ENCODE measurements at regions not wholly inside any gene's neighbourhood (a gene's known extent, or its start where the extent isn't known, plus 50 kb on each side); places are given as distances from the start of the nearest gene placed in this dataset.
A peak's percentile ranks its signal among the peaks of the same experiment; 100 is the strongest.

DNA sequence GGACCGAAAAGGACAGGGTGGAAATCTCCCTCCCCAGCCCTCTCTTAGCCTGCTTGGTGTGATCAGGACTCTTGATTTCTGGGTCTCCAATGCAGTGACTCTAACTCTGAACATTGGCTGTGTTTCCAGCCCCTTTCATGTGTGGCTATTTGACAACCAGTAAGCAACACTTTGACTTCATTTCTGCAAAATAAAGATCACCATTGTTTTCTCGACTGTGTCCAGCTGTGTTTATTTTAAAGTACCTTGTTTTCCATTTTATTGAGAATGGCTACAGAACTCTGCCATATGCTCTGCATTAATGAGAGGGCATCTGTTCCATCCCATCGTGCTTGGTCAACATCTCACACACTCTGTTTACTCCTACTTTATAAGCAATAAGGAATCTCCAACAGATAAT, 60.9 kb upstream of the TAGAP start:
- no peak for DNase-seq
- Histone ChIP-seq H3K27me3 (ENCODE audit: insufficient read depth, low read depth) (no peaks in the 10 kb centered on the region), H3K79me2 (ENCODE audit: low read depth) (no peaks in the 10 kb centered on the region), H3K27ac (no peak overlapping the region), H4K20me1 (ENCODE audit: insufficient read depth) (no peaks in the 10 kb centered on the region), H3K4me3 (no peak overlapping the region), H3K4me2 (no peak overlapping the region), H3K4me1 (replicated peaks; ENCODE audit: insufficient read depth) (no peaks in the 10 kb centered on the region), H3F3A (ENCODE audit: insufficient read depth, low read depth) (no peaks in the 10 kb centered on the region), H2AFZ (no peak overlapping the region), H3K36me3 (ENCODE audit: low read depth) (no peaks in the 10 kb centered on the region), H3K9me3 (ENCODE audit: insufficient read depth, low read depth) (no peaks in the 10 kb centered on the region), H3K9me2 (ENCODE audit: insufficient read depth) (no peaks in the 10 kb centered on the region)
- no peak for TF ChIP-seq CTCF (conservative IDR thresholded peaks at IDR 0.05)
- no peak for TF ChIP-seq EZH2 (IDR thresholded peaks at IDR 0.05; ENCODE audit: low read depth)
- BruUV-seq (replicated peaks): no TSS peak
- CTCF ChIA-PET: no interaction called here
- intact Hi-C loops (cut with micrococcal nuclease; ENCODE audit: unreplicated experiment): loop anchor here (2.0 to 10.0 kb wide), 2 partner anchors 97 to 401 kb away; no protein-coding TSS in a partner anchor
- POLR2A ChIA-PET (ENCODE audit: unreplicated experiment): no interaction called here

DNA sequence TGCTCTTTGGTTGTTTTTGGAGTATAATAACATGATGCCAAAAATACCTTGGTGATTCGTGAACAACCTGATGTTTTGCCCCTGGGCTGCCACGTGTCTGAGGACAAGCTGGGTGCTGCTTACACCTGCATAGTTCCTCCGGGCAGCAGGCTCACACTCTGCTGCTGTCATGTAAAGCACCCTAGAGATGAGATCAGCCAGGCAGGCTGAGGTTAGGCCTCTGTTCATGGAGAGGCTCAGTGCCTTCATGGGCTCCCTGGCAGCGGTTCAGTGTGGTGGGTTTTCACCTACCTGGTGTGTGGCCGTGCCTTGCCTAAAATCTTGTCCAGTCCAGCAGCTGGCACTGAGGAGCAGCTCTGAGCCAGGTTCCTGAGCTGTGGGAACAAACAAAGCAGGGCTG, 60.1 kb upstream of the TAGAP start:
- Histone ChIP-seq H2AFZ (no peak overlapping the region), H3K4me3 (no peak overlapping the region), H3K27ac (no peak overlapping the region), H3K9me3 (ENCODE audit: insufficient read depth, low read depth) (no peaks in the 10 kb centered on the region), H4K20me1 (ENCODE audit: insufficient read depth) (no peaks in the 10 kb centered on the region), H3K36me3 (ENCODE audit: low read depth) (no peaks in the 10 kb centered on the region), H3K79me2 (ENCODE audit: low read depth) (no peaks in the 10 kb centered on the region), H3F3A (ENCODE audit: insufficient read depth, low read depth) (no peaks in the 10 kb centered on the region), H3K9me2 (ENCODE audit: insufficient read depth) (no peaks in the 10 kb centered on the region), H3K27me3 (ENCODE audit: insufficient read depth, low read depth) (no peaks in the 10 kb centered on the region), H3K4me1 (replicated peaks; ENCODE audit: insufficient read depth) (no peaks in the 10 kb centered on the region), H3K4me2 (no peak overlapping the region)
- ChIA-PET POLR2A (ENCODE audit: unreplicated experiment) (no interaction called here), CTCF (interaction anchor here (0.7 to 0.8 kb wide), 2 partner anchors 61 to 642 kb away, joined by 4 to 5 read pairs; no protein-coding TSS in a partner anchor)
- no peak for DNase-seq
- intact Hi-C loops (cut with micrococcal nuclease; ENCODE audit: unreplicated experiment): loop anchor here (2.0 to 10.0 kb wide), 2 partner anchors 96 to 400 kb away; no protein-coding TSS in a partner anchor
- no TSS peak for BruUV-seq (replicated peaks)
- TF ChIP-seq CTCF (conservative IDR thresholded peaks at IDR 0.05): no peak
- no peak for TF ChIP-seq EZH2 (IDR thresholded peaks at IDR 0.05; ENCODE audit: low read depth)

DNA sequence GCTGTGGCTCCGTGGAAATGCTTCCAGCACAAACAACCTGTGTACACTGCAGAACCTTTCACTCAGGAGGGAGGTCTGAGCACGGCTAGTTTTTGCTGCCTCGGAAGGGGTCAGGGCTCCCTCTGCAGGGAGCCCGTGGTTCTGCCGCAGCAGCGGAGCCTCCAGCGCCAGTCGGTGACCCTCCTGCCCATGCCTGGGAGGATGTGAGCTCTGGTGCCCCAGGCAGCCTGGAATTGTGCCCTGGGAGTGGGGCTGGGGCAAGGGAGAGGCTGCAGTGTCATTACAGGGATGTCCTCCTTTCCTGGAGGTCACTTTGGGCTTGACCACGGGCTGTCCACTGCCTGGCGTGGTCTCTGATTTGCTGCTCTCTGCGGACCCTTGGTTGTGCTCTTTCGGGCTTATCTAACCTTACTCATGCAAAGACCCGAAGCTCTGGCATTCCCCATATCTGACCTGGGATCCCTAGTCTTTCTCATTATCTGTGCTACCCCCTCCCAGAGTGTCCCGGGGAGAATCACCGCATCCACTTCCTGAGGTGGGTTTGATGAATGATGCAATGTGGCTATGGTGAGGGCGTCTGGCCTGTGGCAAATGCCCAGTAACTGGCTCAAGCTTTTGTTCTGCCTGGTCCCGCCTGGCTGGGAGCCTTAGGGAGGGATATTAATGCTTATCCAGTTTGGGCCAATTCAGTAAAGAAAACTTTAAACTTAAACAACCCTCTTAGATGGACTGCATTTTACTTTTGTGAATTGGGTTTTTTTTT, 59.6 kb upstream of the TAGAP start:
- intact Hi-C loops (cut with micrococcal nuclease; ENCODE audit: unreplicated experiment): loop anchor here (2.0 to 10.0 kb wide), 2 partner anchors 96 to 400 kb away; no protein-coding TSS in a partner anchor
- Histone ChIP-seq H3K79me2 (ENCODE audit: low read depth) (no peaks in the 10 kb centered on the region), H3K9me3 (ENCODE audit: insufficient read depth, low read depth) (no peaks in the 10 kb centered on the region), H3K36me3 (ENCODE audit: low read depth) (no peaks in the 10 kb centered on the region), H3F3A (ENCODE audit: insufficient read depth, low read depth) (no peaks in the 10 kb centered on the region), H3K27me3 (ENCODE audit: insufficient read depth, low read depth) (no peaks in the 10 kb centered on the region), H3K9me2 (ENCODE audit: insufficient read depth) (no peaks in the 10 kb centered on the region), H4K20me1 (ENCODE audit: insufficient read depth) (no peaks in the 10 kb centered on the region), H3K27ac (no peak overlapping the region), H3K4me2 (0 out of 2 replicates have a peak overlapping the region, but pooled peaks have one; percentile 20), H3K4me3 (no peak overlapping the region), H3K4me1 (replicated peaks; ENCODE audit: insufficient read depth) (no peaks in the 10 kb centered on the region), H2AFZ (no peak overlapping the region)
- no TSS peak for BruUV-seq (replicated peaks)
- CTCF ChIA-PET: interaction anchor here (0.6 to 0.8 kb wide), 6 partner anchors 60 to 885 kb away, joined by 4 to 8 read pairs (median 6); no protein-coding TSS in a partner anchor
- TF ChIP-seq CTCF (conservative IDR thresholded peaks at IDR 0.05) (peak; percentile 86), EZH2 (IDR thresholded peaks at IDR 0.05; ENCODE audit: low read depth) (no peak)
- peak in 1 of 2 experiments; percentile 56 for DNase-seq
- POLR2A ChIA-PET (ENCODE audit: unreplicated experiment): interaction anchor here (0.6 kb wide), 1 partner anchor 193 kb away, joined by 3 read pairs; no protein-coding TSS in a partner anchor

All from PC-9 (cell line).